CD1c-positive myeloid dendritic cell (primary cell): ENCODE measurements at regions not wholly inside any gene's neighbourhood (a gene's known extent, or its start where the extent isn't known, plus 50 kb on each side); places are given as distances from the start of the nearest gene placed in this dataset.
"Not testable (repeated sequence)": the region's sequence is repeated elsewhere in the genome, so short reads cannot be mapped to it uniquely, and the experiment has no call there.

Source experiments
- DNase-seq: peaks from one replicate; pipeline ENCODE4 v3.0.0-alpha.2; 2016; ENCODE audit errors: extremely low spot score

DNA sequence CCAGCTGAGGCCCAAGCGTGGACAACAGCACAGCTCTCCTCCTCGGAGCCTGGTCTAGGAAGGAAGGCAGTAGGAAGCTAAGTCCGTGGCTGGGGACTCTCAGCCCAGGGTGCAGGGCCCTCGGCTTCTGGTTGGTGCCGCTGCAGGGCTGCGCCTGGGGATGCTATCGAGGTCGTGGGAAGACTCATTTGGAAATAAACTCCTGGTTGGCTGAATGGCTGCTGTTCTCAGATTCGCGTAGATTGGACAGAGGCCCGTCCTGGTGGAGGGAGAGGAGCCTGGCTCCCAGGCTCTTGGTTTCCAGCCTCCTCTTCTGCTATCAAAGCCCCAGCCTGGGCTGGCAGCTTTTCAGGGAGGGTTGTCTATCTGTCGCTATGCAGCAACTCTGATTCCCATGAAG lies 152.6 kb upstream of the FZD8 start:
- DNase-seq, result no peak

- DNase-seq, result no peak
Measured at GRCh38 chr10:35792291-35792690, 150.2 kb upstream of the FZD8 start.

- no peak for DNase-seq
Measured at GRCh38 chr10:35789996-35790395, 147.9 kb upstream of the FZD8 start.

GRCh38 chr10:35784751-35785150 lies 142.7 kb upstream of the FZD8 start:
- DNase-seq, result no peak

- no peak for DNase-seq
Measured at GRCh38 chr10:35783305-35783838, 141.3 kb upstream of the FZD8 start.

- DNase-seq, result no peak
Measured at GRCh38 chr10:35781643-35782035, 139.5 kb upstream of the FZD8 start.

- DNase-seq, result no peak
Measured at GRCh38 chr10:35780970-35781642, 139.0 kb upstream of the FZD8 start.

GRCh38 chr10:35778306-35778705 lies 136.2 kb upstream of the FZD8 start:
- DNase-seq, result no peak

GRCh38 chr10:35776557-35776956 lies 134.5 kb upstream of the FZD8 start:
- DNase-seq, result not testable (repeated sequence)

GRCh38 chr10:35774109-35774508 lies 132.0 kb upstream of the FZD8 start:
- DNase-seq, result no peak

DNA sequence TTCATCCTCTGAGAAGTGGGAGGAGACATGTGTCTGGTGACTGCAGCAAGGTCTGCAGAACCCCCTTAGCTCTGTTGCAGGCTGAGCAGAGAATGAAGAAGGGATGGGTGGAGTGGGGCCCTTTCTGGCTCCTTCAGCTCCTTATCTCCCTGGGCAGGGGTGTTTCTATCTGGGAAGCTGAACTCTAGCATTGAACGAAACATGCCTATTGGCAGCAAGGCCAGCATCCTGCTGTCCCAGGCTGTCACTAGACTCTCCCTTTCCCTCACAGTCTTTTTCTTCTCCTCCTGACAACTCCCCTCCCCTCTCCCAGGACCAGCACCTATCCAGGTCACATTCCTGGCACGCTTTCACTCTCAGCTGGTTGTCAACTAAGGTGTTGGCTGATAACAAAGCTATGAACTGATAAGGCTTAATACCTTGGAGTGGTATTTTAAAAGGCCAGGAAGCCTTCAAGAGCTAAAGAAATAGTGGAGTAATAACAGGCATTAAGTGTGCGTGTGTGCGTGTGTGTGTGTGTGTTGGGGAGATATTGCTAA lies 128.8 kb upstream of the FZD8 start:
- DNase-seq, result no peak

DNA sequence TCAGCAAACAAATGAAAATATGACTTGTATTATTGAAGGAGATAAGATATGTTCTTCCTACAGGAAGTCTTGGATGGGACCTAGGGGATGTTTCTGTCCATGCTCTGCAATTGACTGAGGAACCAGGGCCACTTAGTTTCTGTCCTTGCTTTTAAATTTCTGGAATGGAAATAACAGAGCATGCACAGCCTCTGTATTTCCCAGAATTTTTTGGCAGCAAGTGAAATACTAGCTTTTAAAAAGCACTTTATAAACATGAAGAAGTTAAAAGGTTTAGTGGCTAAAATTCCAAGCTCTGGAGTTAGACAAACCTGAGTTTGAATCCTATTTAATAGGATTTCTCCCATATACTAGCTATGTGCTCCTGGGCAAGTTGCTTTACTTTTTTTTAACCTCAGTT lies 127.7 kb upstream of the FZD8 start:
- no peak for DNase-seq

GRCh38 chr10:35768731-35769130 lies 126.6 kb upstream of the FZD8 start:
- no peak for DNase-seq

DNA sequence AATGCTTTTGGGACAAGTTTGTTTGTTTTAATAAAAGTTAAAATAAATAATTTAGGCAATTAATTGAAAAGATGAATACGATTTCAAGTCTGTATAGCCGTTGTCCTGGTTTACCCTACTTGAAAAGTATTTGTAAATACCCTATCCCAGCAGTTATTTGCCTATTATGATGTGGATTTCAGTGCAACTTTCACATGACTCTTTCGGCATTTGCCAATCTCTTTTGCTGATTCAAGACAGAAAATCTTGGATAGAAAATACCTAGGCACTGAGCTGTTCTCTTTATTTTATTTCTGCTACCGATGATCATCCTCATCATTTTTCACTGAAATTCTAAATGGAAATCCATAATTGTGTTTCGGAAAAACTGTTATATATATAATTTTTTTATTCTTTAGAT lies 125.9 kb upstream of the FZD8 start:
- DNase-seq, result no peak

DNA sequence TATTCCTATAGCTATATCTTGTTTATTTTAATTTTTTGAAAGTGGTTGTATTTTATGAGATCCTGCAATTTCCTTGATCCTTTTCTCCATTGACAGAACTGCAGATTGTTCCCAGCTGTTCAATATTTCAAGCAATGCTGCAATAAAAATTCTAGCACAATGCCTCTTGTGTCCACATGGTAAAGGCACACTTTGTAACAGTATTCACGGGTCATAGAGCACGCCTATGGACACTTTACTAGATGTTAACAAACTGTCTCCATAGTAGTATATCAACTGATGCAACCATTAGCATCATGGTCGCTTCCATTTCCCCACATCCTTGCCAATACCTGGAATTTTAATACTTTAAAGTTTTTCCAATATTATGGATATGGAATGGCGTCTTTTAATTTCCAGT lies 123.9 kb upstream of the FZD8 start:
- no peak for DNase-seq

DNA sequence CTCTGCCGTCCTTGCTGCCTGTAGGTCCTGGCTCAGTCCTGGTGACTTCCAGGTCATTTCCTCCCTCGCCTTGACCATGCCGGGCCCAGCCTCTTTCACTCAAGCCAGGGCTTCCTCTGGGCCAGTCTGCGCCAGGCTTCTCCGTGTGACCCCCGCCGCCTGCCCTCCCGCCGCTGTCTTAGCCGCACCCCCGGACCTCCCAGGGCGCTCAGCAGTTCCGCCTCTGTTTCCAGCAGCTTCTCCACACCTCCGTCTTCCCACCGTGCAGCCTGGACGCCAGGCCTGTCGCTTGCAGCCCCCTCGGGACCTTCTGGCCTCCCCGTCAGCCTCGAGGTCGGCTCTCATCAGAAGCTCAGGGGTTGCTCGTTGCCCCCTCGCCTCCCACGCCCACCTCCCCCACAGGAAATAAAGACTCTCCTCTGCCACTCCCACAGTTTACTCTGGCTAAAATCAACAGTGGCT lies 123.0 kb upstream of the FZD8 start:
- no peak for DNase-seq

GRCh38 chr10:35762311-35763030 lies 120.4 kb upstream of the FZD8 start:
- no peak for DNase-seq

DNA sequence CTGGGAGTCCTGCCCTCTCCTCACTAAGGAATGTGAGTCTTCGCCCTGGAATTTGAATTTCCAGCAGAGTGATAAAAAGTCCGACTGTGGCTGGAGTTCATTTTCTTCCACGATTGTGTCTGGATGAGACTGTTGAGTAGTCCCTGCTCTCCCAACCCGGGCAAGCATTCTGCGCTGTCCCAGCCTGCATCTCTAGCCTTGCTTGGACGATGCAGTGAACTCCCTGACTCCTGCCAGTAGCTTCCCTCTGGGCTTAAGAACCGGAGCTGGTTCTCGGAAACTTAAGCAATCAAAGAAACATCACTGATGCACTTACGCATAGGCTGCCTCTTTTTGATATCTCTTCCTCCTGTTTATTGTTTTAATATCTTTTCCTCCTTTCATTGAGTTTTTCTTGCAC lies 116.0 kb upstream of the FZD8 start:
- DNase-seq, result no peak

DNA sequence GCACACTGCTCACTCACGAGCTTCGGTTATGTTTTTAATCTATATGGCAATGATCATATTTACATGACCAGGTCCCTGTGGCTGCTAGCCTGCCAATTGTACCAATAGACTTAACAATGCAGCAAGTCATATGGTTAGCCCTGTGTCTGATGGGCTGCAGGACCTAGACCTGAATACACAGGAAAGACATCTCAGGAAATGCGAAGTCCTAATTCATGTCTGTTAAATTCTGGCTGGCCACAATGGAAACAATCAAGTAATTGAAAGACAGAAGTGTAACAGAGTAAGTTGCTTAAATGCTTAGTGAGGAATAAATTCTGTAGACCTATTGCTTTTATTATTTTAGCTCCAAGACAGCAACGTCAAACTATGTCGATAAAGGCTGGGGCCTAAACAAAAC lies 112.4 kb upstream of the FZD8 start:
- DNase-seq, result no peak

DNA sequence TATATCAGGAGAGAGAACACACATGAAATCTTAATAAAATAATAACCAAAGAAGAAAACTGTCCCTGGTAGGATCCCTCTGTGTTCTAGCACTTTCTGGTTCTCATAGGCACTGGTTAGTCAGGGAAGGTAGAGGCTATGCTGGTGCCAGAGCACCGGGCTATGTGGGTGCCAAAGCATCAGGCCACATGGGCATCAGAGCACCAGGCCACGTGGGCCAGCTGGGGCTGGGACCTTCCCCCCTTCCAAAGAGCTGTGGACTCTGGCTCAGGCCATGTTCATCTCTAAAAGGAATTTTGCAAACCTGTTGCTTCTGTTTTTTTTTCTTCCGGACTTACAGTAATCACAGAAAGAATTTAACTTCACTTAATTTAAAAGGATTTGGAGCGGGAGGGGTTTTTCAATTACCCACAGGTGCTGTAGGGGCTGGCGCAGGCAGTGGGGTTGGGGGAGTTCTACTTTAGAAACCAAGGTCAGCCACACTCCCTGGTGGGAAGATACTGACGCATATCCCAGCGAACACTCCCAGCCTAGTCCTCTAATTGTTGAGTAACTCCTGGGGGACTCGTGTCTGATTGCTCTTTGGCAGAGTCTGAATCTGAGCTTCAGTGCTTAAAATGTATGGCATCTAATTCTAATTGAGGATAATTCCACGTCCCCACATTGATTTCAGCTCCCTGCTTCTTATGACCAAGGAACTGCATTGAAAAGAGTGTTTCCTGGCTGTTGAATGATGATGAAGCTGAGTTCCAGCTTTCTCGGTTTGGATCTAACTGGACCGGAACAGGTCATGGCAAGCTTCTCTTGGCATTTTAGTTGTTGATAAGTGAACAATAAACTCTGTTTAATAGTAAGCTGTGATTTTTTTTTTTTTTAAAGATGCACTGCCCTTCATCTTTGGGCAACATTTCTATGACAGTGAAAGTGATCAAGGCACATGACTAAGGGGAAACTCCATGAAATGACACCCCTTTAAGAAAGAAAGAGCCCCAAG lies 110.7 kb upstream of the FZD8 start:
- DNase-seq, result no peak

GRCh38 chr10:35751347-35751746 lies 109.3 kb upstream of the FZD8 start:
- no peak for DNase-seq

DNA sequence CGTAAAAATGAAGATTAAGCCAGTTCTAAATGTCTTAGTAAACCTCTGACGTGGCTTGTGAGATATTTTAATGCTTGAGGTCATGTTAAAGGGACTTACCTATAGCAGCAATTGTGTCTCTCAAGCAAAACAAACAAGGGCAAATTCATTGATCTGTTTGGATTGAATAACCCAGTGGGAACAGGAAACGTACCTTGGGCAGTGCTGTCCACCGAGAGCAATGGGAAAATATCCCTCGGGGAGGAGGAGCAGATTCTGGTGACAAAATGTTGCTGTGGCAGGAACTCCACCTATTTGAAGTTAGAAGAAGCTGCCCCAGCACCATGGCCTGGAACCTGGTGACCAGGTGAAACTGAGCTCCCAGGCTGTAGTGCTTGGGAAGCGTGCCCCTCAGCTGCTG lies 107.1 kb upstream of the FZD8 start:
- no peak for DNase-seq
